Activated CD8-positive, alpha-beta T cell treated with anti-CD3 and anti-CD28 coated beads for 36 hours (primary cell): ENCODE measurements at regions not wholly inside any gene's neighbourhood (a gene's known extent, or its start where the extent isn't known, plus 50 kb on each side); places are given as distances from the start of the nearest gene placed in this dataset.

Experiments used
- ATAC-seq: fragments of 200-7000 bp; cut with Tn5 transposase; one replicate; pipeline ENCODE4 v1.10.0; 2021; ENCODE audit warnings: mild to moderate bottlenecking, moderate library complexity
- CTCF ChIA-PET: fragments of 350-600 bp; sonication (Branson Sonifier 250); formaldehyde crosslinking; loops from one replicate; lab custom pipeline; 2021; ENCODE audit warnings: antibody characterized with exemption; lab: Charles Lee
- POLR2A ChIA-PET: fragments of 350-600 bp; sonication (Branson Sonifier 250); formaldehyde crosslinking; loops from one replicate; lab custom pipeline; 2021; ENCODE audit warnings: antibody characterized with exemption; lab: Charles Lee
- DNase-seq: peaks from one replicate; pipeline ENCODE4 v3.0.0-alpha.2; 2020
- H3K27ac Mint-ChIP-seq: one replicate; pipeline ENCODE4 v1.8.0; 2021; ENCODE audit warnings: mild to moderate bottlenecking, mixed read lengths
- H3K27me3 Mint-ChIP-seq: one replicate; pipeline ENCODE4 v1.8.0; 2021; ENCODE audit warnings: mixed read lengths
- H3K36me3 Mint-ChIP-seq: one replicate; pipeline ENCODE4 v1.8.0; 2021; ENCODE audit warnings: low read depth, mixed read lengths
- H3K4me1 Mint-ChIP-seq: one replicate; pipeline ENCODE4 v1.8.0; 2021; ENCODE audit warnings: low read depth, mixed read lengths
- H3K4me3 Mint-ChIP-seq: one replicate; pipeline ENCODE4 v1.8.0; 2021; ENCODE audit warnings: mild to moderate bottlenecking, moderate library complexity, mixed read lengths
- H3K9me3 Mint-ChIP-seq: one replicate; pipeline ENCODE4 v1.8.0; 2021; ENCODE audit warnings: mixed read lengths
- intact Hi-C: fragments of 100-400 bp; cut with micrococcal nuclease; formaldehyde crosslinking; loops from one replicate; pipeline ENCODE4 v1.10.0; 2022
- TF ChIP-seq, protein P1 (sequence below): fragments of 200-600 bp; IDR thresholded peaks from one replicate; pipeline ENCODE4 v1.8.0; 2022; ENCODE audit warnings: antibody characterized with exemption, mild to moderate bottlenecking

GRCh38 chr2:66134138-66134701, 300.7 kb upstream of the MEIS1 start:
- DNase-seq (no peak), ATAC-seq (no peak)
- ChIA-PET POLR2A (interaction anchor here (0.7 kb wide), 1 partner anchor 411 kb away, joined by 3 read pairs; no protein-coding TSS in a partner anchor), CTCF (no interaction called here)
- H3K4me1 Mint-ChIP-seq = no peaks in the 10 kb centered on the region
- TF ChIP-seq, protein P1, sequence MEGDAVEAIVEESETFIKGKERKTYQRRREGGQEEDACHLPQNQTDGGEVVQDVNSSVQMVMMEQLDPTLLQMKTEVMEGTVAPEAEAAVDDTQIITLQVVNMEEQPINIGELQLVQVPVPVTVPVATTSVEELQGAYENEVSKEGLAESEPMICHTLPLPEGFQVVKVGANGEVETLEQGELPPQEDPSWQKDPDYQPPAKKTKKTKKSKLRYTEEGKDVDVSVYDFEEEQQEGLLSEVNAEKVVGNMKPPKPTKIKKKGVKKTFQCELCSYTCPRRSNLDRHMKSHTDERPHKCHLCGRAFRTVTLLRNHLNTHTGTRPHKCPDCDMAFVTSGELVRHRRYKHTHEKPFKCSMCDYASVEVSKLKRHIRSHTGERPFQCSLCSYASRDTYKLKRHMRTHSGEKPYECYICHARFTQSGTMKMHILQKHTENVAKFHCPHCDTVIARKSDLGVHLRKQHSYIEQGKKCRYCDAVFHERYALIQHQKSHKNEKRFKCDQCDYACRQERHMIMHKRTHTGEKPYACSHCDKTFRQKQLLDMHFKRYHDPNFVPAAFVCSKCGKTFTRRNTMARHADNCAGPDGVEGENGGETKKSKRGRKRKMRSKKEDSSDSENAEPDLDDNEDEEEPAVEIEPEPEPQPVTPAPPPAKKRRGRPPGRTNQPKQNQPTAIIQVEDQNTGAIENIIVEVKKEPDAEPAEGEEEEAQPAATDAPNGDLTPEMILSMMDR = no peak
- H3K4me3 Mint-ChIP-seq = no peak overlapping the region
- H3K9me3 Mint-ChIP-seq = peaks cover 10% of the 10 kb centered on the region
- H3K27me3 Mint-ChIP-seq = no peaks in the 10 kb centered on the region
- no peaks in the 10 kb centered on the region for H3K36me3 Mint-ChIP-seq
- no peak overlapping the region for H3K27ac Mint-ChIP-seq
- intact Hi-C loops = no loop called here

DNA sequence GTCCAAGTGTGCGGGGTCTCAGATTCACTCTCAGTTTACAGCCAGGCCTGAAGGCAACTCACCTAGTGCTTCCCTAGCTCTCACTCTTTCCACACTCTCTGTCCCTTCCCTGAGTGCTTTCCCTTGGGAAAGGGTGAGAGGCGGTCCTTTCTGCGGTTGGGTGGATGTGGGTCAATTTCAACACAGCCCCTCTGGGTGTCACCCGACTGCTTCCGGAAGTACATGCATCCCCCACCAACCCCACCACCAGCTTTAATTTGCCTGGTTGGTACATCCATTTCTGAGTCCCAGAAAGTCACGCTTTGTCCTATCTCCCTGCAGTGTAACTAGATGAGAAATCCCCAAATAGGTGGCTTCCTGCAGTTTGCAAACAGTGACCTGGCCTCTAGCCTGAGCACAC, 307.3 kb upstream of the MEIS1 start:
- DNase-seq (no peak), ATAC-seq (no peak)
- Mint-ChIP-seq H3K9me3 (no peaks in the 10 kb centered on the region), H3K4me1 (no peaks in the 10 kb centered on the region), H3K36me3 (no peaks in the 10 kb centered on the region), H3K27me3 (no peaks in the 10 kb centered on the region), H3K4me3 (no peak overlapping the region), H3K27ac (no peak overlapping the region)
- TF ChIP-seq, protein P1 = no peak
- intact Hi-C loops = no loop called here
- ChIA-PET POLR2A (no interaction called here), CTCF (no interaction called here)

DNA sequence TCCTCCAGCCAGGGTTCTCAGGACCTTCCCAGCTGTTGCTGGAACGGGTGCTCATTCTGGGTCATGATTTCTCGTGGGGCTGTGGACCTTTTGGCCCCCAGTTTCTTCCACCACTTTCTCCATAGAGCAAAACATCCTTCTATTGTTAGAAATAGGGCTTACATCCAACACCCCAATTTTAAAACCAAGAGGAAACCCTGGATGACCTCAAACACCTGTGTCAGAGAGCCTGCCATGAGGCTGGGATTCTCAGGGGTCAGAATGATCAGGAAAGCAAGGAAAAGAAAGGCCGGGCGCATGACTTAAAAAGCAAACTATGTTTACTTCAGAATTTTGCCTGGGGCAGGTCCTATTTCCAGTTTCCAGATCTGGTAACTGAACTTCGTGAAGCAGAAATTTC, 307.9 kb upstream of the MEIS1 start:
- TF ChIP-seq, protein P1 = no peak
- no peak for ATAC-seq
- CTCF ChIA-PET = no interaction called here
- Mint-ChIP-seq H3K4me1 (no peaks in the 10 kb centered on the region), H3K27me3 (no peaks in the 10 kb centered on the region), H3K4me3 (no peak overlapping the region), H3K27ac (no peak overlapping the region), H3K9me3 (no peaks in the 10 kb centered on the region), H3K36me3 (no peaks in the 10 kb centered on the region)
- POLR2A ChIA-PET = no interaction called here
- no peak for DNase-seq
- intact Hi-C loops = no loop called here

DNA sequence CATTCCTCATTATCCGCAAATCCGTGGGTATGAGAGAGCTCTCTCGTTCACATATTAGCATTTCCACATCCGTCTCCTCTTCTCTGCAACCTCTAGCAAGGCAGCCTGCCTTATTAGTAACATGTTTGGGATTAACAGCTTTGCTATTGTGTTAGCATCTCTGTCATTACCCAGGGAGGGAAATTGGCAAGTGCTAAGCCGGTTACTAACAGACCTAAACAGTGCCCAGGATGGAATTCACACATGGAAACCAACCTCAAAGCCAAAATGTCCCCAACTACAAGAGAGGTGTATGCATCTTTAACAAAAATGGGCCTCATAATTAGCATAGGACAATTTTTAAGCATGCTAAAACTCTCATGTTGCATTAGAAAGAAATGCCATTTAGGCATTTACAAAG, 309.0 kb upstream of the MEIS1 start:
- Mint-ChIP-seq H3K27ac (no peak overlapping the region), H3K4me1 (no peaks in the 10 kb centered on the region), H3K36me3 (no peaks in the 10 kb centered on the region), H3K9me3 (no peaks in the 10 kb centered on the region), H3K4me3 (no peak overlapping the region), H3K27me3 (no peaks in the 10 kb centered on the region)
- CTCF ChIA-PET = no interaction called here
- DNase-seq (no peak), ATAC-seq (no peak)
- POLR2A ChIA-PET = interaction anchor here (0.7 kb wide), 1 partner anchor 366 kb away, joined by 3 read pairs; no protein-coding TSS in a partner anchor
- TF ChIP-seq, protein P1 = no peak
- intact Hi-C loops = no loop called here

DNA sequence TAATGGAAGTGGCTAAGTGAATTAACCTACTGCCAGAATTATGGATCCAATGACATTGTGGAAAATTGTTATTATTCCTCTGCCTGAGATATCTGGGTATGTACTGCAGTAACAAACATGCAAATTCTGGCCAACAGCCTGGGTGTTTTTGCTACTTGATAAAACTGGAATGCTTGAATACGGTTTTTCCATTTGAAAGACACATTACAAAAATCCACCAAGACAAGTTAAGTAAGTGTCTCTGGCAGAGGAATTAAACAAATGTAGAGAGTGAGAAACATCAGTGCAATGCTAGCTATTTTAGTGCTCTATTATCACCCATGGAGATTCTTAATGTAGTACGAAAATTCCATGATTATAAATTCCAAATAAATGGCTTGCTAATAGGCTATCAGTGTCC, 312.4 kb upstream of the MEIS1 start:
- Mint-ChIP-seq H3K4me3 (no peak overlapping the region), H3K9me3 (no peaks in the 10 kb centered on the region), H3K36me3 (no peaks in the 10 kb centered on the region), H3K27me3 (no peaks in the 10 kb centered on the region), H3K4me1 (no peaks in the 10 kb centered on the region), H3K27ac (no peak overlapping the region)
- DNase-seq = no peak
- intact Hi-C loops = no loop called here
- TF ChIP-seq, protein P1 = no peak
- CTCF ChIA-PET = no interaction called here
- POLR2A ChIA-PET = no interaction called here
- ATAC-seq = no peak
